Neural progenitor cell (in vitro differentiated cells): ENCODE measurements at regions not wholly inside any gene's neighbourhood (a gene's known extent, or its start where the extent isn't known, plus 50 kb on each side); places are given as distances from the start of the nearest gene placed in this dataset.

Experiments
- DNase-seq: peaks from one replicate; pipeline ENCODE4 v3.0.0-alpha.2; 2016; ENCODE audit warnings: low spot score
- H2AFZ ChIP-seq: fragments of 200-600 bp; sonication (generic); replicated peaks from 2 replicates; pipeline ENCODE4 v1.6.1; 2016; ENCODE audit warnings: antibody characterized with exemption
- H3F3A ChIP-seq: fragments of 200-600 bp; sonication (generic); 2 replicates; pipeline ENCODE4 v1.6.1; 2016; ENCODE audit warnings: antibody characterized with exemption, low read depth
- H3K27ac ChIP-seq: fragments of 200-600 bp; sonication (generic); 2 replicates; pipeline ENCODE4 v1.5.1; 2016; ENCODE audit warnings: mild to moderate bottlenecking
- H3K27me3 ChIP-seq: fragments of 200-600 bp; sonication (generic); 2 replicates; pipeline ENCODE4 v1.6.1; 2016; ENCODE audit warnings: mild to moderate bottlenecking, moderate library complexity
- H3K36me3 ChIP-seq: fragments of 200-600 bp; sonication (generic); 2 replicates; pipeline ENCODE4 v1.5.1; 2016
- H3K4me1 ChIP-seq: fragments of 200-600 bp; sonication (generic); 2 replicates; pipeline ENCODE4 v1.6.1; 2016; ENCODE audit warnings: mixed run types
- H3K4me2 ChIP-seq: fragments of 200-600 bp; sonication (generic); 2 replicates; pipeline ENCODE4 v1.6.1; 2016
- H3K4me3 ChIP-seq: fragments of 200-600 bp; sonication (generic); 2 replicates; pipeline ENCODE4 v1.5.1; 2016
- H3K79me2 ChIP-seq: fragments of 200-600 bp; sonication (generic); 2 replicates; pipeline ENCODE4 v1.6.1; 2016; ENCODE audit warnings: low read depth
- H3K9ac ChIP-seq: fragments of 200-600 bp; sonication (generic); 2 replicates; pipeline ENCODE4 v1.6.1; 2016
- H3K9me3 ChIP-seq: fragments of 200-600 bp; sonication (generic); 2 replicates; pipeline ENCODE4 v1.5.1; 2016; ENCODE audit warnings: low read depth
- H4K20me1 ChIP-seq: fragments of 200-600 bp; sonication (generic); 2 replicates; pipeline ENCODE4 v1.6.1; 2016; ENCODE audit warnings: low read depth
- H3K27ac Mint-ChIP-seq: 3 replicates; pipeline ENCODE4 v1.8.0; 2021; ENCODE audit warnings: mixed read lengths
- H3K27me3 Mint-ChIP-seq: 2 replicates; pipeline ENCODE4 v1.8.0; 2022; ENCODE audit warnings: low read depth, mild to moderate bottlenecking, inconsistent platforms, moderate library complexity, mixed read lengths; ENCODE audit not compliant: insufficient read depth
- H3K36me3 Mint-ChIP-seq: 3 replicates; pipeline ENCODE4 v1.8.0; 2021; ENCODE audit warnings: mixed read lengths
- H3K4me1 Mint-ChIP-seq: 3 replicates; pipeline ENCODE4 v1.8.0; 2021; ENCODE audit warnings: mixed read lengths
- H3K4me3 Mint-ChIP-seq: 3 replicates; pipeline ENCODE4 v1.8.0; 2021; ENCODE audit warnings: mild to moderate bottlenecking, moderate library complexity, mixed read lengths
- H3K9me3 Mint-ChIP-seq: 3 replicates; pipeline ENCODE4 v1.8.0; 2020; ENCODE audit warnings: mixed read lengths
- EZH2 ChIP-seq: fragments of 200-600 bp; sonication (generic); IDR thresholded peaks from 2 replicates; pipeline ENCODE4 v1.6.1; 2017; ENCODE audit warnings: antibody characterized with exemption, mild to moderate bottlenecking, moderate library complexity
- EZH2phosphoT487 ChIP-seq: fragments of 200-600 bp; sonication (generic); IDR thresholded peaks from 2 replicates; pipeline ENCODE4 v1.6.1; 2017; ENCODE audit warnings: antibody characterized with exemption
- TF ChIP-seq, protein P1 (sequence below): fragments of 200-600 bp; sonication (generic); IDR thresholded peaks from 2 replicates; pipeline ENCODE4 v1.5.1; 2017; ENCODE audit warnings: antibody characterized with exemption, mild to moderate bottlenecking

- no peak overlapping the region for H3K27ac ChIP-seq
- no peak overlapping the region for H3K27ac Mint-ChIP-seq
Observed at GRCh38 chr15:57823325-57823882, 116.9 kb downstream of the POLR2M start.

DNA sequence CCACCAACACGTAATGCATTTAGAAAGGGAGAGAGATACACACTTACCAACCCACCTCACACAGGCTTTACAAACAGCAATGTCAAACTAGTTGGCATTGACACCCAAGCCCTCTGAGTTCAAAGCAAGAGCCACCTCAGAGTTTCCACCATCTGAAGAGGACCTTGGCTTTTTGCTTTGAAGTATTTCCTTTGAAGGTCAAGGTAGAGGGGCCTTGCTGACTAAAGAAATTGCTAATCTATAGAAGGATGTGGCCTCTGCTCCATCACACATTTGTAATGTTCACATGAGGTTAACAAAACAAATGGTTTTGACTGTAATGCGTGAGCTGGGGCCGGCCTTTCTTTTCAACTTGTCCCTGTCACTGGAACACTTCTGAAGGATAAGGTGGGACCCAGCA, 117.7 kb downstream of the POLR2M start:
- H3K4me3 Mint-ChIP-seq = no peak overlapping the region
- no peak overlapping the region for H3K27ac Mint-ChIP-seq
- Histone ChIP-seq H3K9ac (no peak overlapping the region), H3K4me2 (no peak overlapping the region), H3K27me3 (no peaks in the 10 kb centered on the region), H3K9me3 (no peaks in the 10 kb centered on the region), H3K36me3 (no peaks in the 10 kb centered on the region), H2AFZ (no peak overlapping the region), H3K4me3 (no peak overlapping the region), H3K27ac (no peak overlapping the region), H3K4me1 (no peaks in the 10 kb centered on the region), H3F3A (no peaks in the 10 kb centered on the region), H4K20me1 (no peaks in the 10 kb centered on the region), H3K79me2 (no peaks in the 10 kb centered on the region)
- no peak for DNase-seq
- no peaks in the 10 kb centered on the region for H3K9me3 Mint-ChIP-seq
- peaks cover 2% of the 10 kb centered on the region for H3K27me3 Mint-ChIP-seq
- TF ChIP-seq EZH2 (no peak), EZH2phosphoT487 (no peak)
- TF ChIP-seq, protein P1, sequence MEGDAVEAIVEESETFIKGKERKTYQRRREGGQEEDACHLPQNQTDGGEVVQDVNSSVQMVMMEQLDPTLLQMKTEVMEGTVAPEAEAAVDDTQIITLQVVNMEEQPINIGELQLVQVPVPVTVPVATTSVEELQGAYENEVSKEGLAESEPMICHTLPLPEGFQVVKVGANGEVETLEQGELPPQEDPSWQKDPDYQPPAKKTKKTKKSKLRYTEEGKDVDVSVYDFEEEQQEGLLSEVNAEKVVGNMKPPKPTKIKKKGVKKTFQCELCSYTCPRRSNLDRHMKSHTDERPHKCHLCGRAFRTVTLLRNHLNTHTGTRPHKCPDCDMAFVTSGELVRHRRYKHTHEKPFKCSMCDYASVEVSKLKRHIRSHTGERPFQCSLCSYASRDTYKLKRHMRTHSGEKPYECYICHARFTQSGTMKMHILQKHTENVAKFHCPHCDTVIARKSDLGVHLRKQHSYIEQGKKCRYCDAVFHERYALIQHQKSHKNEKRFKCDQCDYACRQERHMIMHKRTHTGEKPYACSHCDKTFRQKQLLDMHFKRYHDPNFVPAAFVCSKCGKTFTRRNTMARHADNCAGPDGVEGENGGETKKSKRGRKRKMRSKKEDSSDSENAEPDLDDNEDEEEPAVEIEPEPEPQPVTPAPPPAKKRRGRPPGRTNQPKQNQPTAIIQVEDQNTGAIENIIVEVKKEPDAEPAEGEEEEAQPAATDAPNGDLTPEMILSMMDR = no peak
- H3K4me1 Mint-ChIP-seq = no peaks in the 10 kb centered on the region
- H3K36me3 Mint-ChIP-seq = no peaks in the 10 kb centered on the region

More at GRCh38 chr15:57823325-57823882, 116.9 kb downstream of the POLR2M start:
- no peaks in the 10 kb centered on the region for H3K4me1 ChIP-seq
- H3K4me3 ChIP-seq = no peak overlapping the region
- H3K9me3 Mint-ChIP-seq = no peaks in the 10 kb centered on the region
- no peak overlapping the region for H3K9ac ChIP-seq
- no peaks in the 10 kb centered on the region for H4K20me1 ChIP-seq
- TF ChIP-seq, protein P1 = no peak
- TF ChIP-seq EZH2 (no peak), EZH2phosphoT487 (no peak)
- H3K4me2 ChIP-seq = no peak overlapping the region
- H3K4me1 Mint-ChIP-seq = no peaks in the 10 kb centered on the region
- H2AFZ ChIP-seq = no peak overlapping the region
- H3F3A ChIP-seq = no peaks in the 10 kb centered on the region
- H3K9me3 ChIP-seq = no peaks in the 10 kb centered on the region
- H3K36me3 ChIP-seq = no peaks in the 10 kb centered on the region
- no peaks in the 10 kb centered on the region for H3K27me3 ChIP-seq
- no peak overlapping the region for H3K4me3 Mint-ChIP-seq
- no peaks in the 10 kb centered on the region for H3K79me2 ChIP-seq
- no peaks in the 10 kb centered on the region for H3K36me3 Mint-ChIP-seq
- H3K27me3 Mint-ChIP-seq = peaks cover 2% of the 10 kb centered on the region
- no peak for DNase-seq

DNA sequence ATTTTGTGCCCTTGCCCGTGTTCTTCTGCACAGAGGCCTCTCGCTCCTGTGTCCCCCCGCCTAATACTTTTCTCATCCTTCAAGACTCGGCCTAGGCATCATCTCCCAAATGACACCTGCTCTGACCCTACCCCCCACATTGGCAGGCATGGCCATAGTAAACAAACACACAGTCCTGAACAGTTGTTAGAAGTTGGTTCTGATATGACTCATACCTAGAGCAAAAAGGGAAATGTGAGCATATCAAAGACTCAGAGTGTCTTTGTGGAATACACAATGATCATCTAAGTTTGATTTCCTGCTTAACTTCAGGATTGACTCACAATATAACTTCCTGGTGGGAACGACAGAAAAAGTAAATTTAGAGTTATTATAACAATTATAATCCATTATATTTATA, 120.5 kb downstream of the POLR2M start:
- Histone ChIP-seq H3K4me3 (no peak overlapping the region), H3K27me3 (no peaks in the 10 kb centered on the region), H3K4me1 (no peaks in the 10 kb centered on the region), H3K4me2 (no peak overlapping the region), H3K9ac (no peak overlapping the region), H3K79me2 (no peaks in the 10 kb centered on the region), H3F3A (no peaks in the 10 kb centered on the region), H3K36me3 (no peaks in the 10 kb centered on the region), H3K9me3 (no peaks in the 10 kb centered on the region), H4K20me1 (no peaks in the 10 kb centered on the region), H2AFZ (no peak overlapping the region), H3K27ac (no peak overlapping the region)
- Mint-ChIP-seq H3K4me1 (no peaks in the 10 kb centered on the region), H3K27me3 (peaks cover 2% of the 10 kb centered on the region), H3K9me3 (no peaks in the 10 kb centered on the region), H3K27ac (no peak overlapping the region), H3K36me3 (no peaks in the 10 kb centered on the region), H3K4me3 (no peak overlapping the region)
- TF ChIP-seq EZH2phosphoT487 = no peak
- DNase-seq = no peak

DNA sequence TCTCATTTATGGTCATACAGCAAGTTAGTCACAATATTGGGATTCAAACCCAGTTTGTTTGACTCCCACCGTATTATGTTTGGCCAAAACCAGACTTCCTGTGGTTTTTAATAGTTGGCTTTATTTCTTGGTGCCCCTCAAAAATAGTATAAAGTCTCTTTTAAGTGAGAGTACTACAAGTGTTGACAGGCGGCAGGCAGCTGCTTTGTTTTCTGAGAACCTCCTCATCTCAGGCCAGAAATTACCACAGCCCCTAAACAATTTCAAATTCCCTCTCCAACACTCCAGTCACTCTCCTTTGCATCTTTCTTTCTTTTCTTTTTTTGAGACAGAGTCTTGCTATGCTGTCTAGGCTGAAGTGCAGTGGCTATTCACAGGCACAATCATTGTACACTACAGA, 121.5 kb downstream of the POLR2M start:
- H3K4me3 Mint-ChIP-seq = no peak overlapping the region
- no peak for DNase-seq

More for the DNA sequence above, 121.5 kb downstream of the POLR2M start:
- H3K36me3 Mint-ChIP-seq = no peaks in the 10 kb centered on the region
- H3K27me3 ChIP-seq = no peaks in the 10 kb centered on the region
- H3K36me3 ChIP-seq = no peaks in the 10 kb centered on the region
- no peaks in the 10 kb centered on the region for H3K79me2 ChIP-seq
- no peaks in the 10 kb centered on the region for H3K4me1 Mint-ChIP-seq
- no peak overlapping the region for H3K4me3 ChIP-seq
- no peaks in the 10 kb centered on the region for H3K9me3 ChIP-seq
- TF ChIP-seq EZH2 (no peak), EZH2phosphoT487 (no peak)
- TF ChIP-seq, protein P1 = no peak
- H4K20me1 ChIP-seq = no peaks in the 10 kb centered on the region
- no peak overlapping the region for H3K27ac ChIP-seq
- H3K27me3 Mint-ChIP-seq = peaks cover 2% of the 10 kb centered on the region
- no peak overlapping the region for H3K4me2 ChIP-seq
- no peaks in the 10 kb centered on the region for H3F3A ChIP-seq
- H3K4me1 ChIP-seq = no peaks in the 10 kb centered on the region
- H2AFZ ChIP-seq = no peak overlapping the region
- no peak overlapping the region for H3K9ac ChIP-seq
- H3K27ac Mint-ChIP-seq = no peak overlapping the region
- no peaks in the 10 kb centered on the region for H3K9me3 Mint-ChIP-seq
